ENCODE measurements at regions not wholly inside any gene's neighbourhood (a gene's known extent, or its start where the extent isn't known, plus 50 kb on each side); places are given as distances from the start of the nearest gene placed in this dataset.

GRCh38 chr6:95328231-95328630 lies 249.1 kb upstream of the MANEA start:
- TF ChIP-seq GATA2 (IDR thresholded peaks at IDR 0.05; ENCODE audit: low read depth, low read length) (no peak), GATA3 (IDR thresholded peaks at IDR 0.05; ENCODE audit: low read depth, low read length) (no peak)

All from SH-SY5Y (cell line).